IMR-90 (cell line): ENCODE measurements at regions not wholly inside any gene's neighbourhood (a gene's known extent, or its start where the extent isn't known, plus 50 kb on each side); places are given as distances from the start of the nearest gene placed in this dataset.

ENCODE experiments used
- ATAC-seq: fragments of 200-7000 bp; cut with Tn5 transposase; 2 replicates; pipeline ENCODE4 v1.9.1; 2020; ENCODE audit warnings: low read depth, mild to moderate bottlenecking, moderate library complexity
- BruUV-seq: library from RNA; stranded (reverse); fragments of 400-500 nt; replicated peaks from 2 replicates; lab custom pipeline; 2021; lab: Mats Ljungman, UMichigan
- CTCF ChIA-PET: fragments of 300-600 bp; formaldehyde crosslinking; extraction: SDS; loops from one replicate; lab custom pipeline; 2021; ENCODE audit warnings: antibody characterized with exemption; lab: Yijun Ruan, JAX
- POLR2A ChIA-PET: fragments of 300-600 bp; sonication (Branson Sonifier 250); formaldehyde crosslinking; loops from one replicate; lab custom pipeline; 2022; ENCODE audit warnings: antibody characterized with exemption; ENCODE audit not compliant: unreplicated experiment; lab: Charles Lee
- DNase-seq: peaks from one replicate; pipeline ENCODE4 v3.0.0; 2013
- H2AFZ ChIP-seq: replicated peaks from 2 replicates; pipeline ENCODE3; 2013; ENCODE audit warnings: low read length, mild to moderate bottlenecking; ENCODE audit not compliant: poor library complexity
- H2AK5ac ChIP-seq: 2 replicates; pipeline ENCODE4 v1.6.1; 2013; ENCODE audit warnings: low read depth, low read length, inconsistent platforms
- H2AK9ac ChIP-seq: replicated peaks from 2 replicates; pipeline ENCODE3; 2013; ENCODE audit warnings: mild to moderate bottlenecking, low read depth, low read length, moderate library complexity; ENCODE audit not compliant: poor library complexity
- H2BK120ac ChIP-seq: 2 replicates; pipeline ENCODE4 v1.6.1; 2013; ENCODE audit warnings: low read depth, low read length, inconsistent platforms
- H2BK15ac ChIP-seq: 3 replicates; pipeline ENCODE4 v1.6.1; 2013; ENCODE audit warnings: low read depth, low read length, inconsistent platforms
- H2BK20ac ChIP-seq: 2 replicates; pipeline ENCODE4 v1.6.1; 2013; ENCODE audit warnings: low read depth, mild to moderate bottlenecking, inconsistent platforms, low read length, moderate library complexity
- H2BK5ac ChIP-seq: 2 replicates; pipeline ENCODE4 v1.6.1; 2013; ENCODE audit warnings: mild to moderate bottlenecking, low read depth, low read length, inconsistent platforms; ENCODE audit not compliant: poor library complexity, severe bottlenecking
- H3K14ac ChIP-seq: replicated peaks from 2 replicates; pipeline ENCODE4 v1.6.1; 2013; ENCODE audit warnings: low read depth, low read length, inconsistent platforms
- H3K18ac ChIP-seq: 2 replicates; pipeline ENCODE4 v1.6.1; 2013; ENCODE audit warnings: low read depth, low read length, control low read depth
- H3K23ac ChIP-seq: 2 replicates; pipeline ENCODE4 v1.6.1; 2013; ENCODE audit warnings: low read depth, low read length, inconsistent platforms
- H3K27ac ChIP-seq: 2 replicates; pipeline ENCODE4 v1.5.1; 2013; ENCODE audit warnings: mild to moderate bottlenecking, control low read depth, low read length; ENCODE audit not compliant: insufficient read depth
- H3K27me3 ChIP-seq: 2 replicates; pipeline ENCODE4 v1.6.1; 2013; ENCODE audit warnings: low read length; ENCODE audit not compliant: control insufficient read depth, insufficient read depth
- H3K36me3 ChIP-seq: 2 replicates; pipeline ENCODE4 v1.6.1; 2013; ENCODE audit warnings: low read length, mixed read lengths; ENCODE audit not compliant: control insufficient read depth, insufficient read depth
- H3K4ac ChIP-seq: 2 replicates; pipeline ENCODE4 v1.6.1; 2013; ENCODE audit warnings: low read depth, low read length, inconsistent platforms
- H3K4me1 ChIP-seq: 2 replicates; pipeline ENCODE4 v1.6.1; 2013; ENCODE audit warnings: low read length, mixed read lengths; ENCODE audit not compliant: control insufficient read depth, insufficient read depth
- H3K4me2 ChIP-seq: 2 replicates; pipeline ENCODE4 v1.6.1; 2013; ENCODE audit warnings: low read depth, mild to moderate bottlenecking, control low read depth, low read length, moderate library complexity
- H3K4me3 ChIP-seq: 2 replicates; pipeline ENCODE4 v1.5.1; 2013; ENCODE audit warnings: low read depth, mild to moderate bottlenecking, control low read depth, low read length, moderate library complexity; ENCODE audit not compliant: insufficient read depth
- H3K56ac ChIP-seq: 2 replicates; pipeline ENCODE4 v1.6.1; 2013; ENCODE audit warnings: low read length, inconsistent platforms; ENCODE audit not compliant: insufficient read depth; ENCODE audit errors: extremely low read depth
- H3K79me1 ChIP-seq, 2 experiments: 2 replicates each; pipeline ENCODE4 v1.6.1; 2013; ENCODE audit warnings: low read length in 2 of 2, inconsistent platforms in 1 of 2, low read depth in 1 of 2
- H3K9ac ChIP-seq: 2 replicates; pipeline ENCODE4 v1.6.1; 2013; ENCODE audit warnings: low read depth, low read length, control low read depth
- H3K9me1 ChIP-seq: 2 replicates; pipeline ENCODE4 v1.6.1; 2013; ENCODE audit warnings: low read length, inconsistent platforms; ENCODE audit not compliant: insufficient read depth
- H3K9me3 ChIP-seq: 2 replicates; pipeline ENCODE4 v1.6.1; 2013; ENCODE audit warnings: low read length; ENCODE audit not compliant: control insufficient read depth, insufficient read depth
- H4K20me1 ChIP-seq: 2 replicates; pipeline ENCODE4 v1.6.1; 2013; ENCODE audit warnings: low read length, inconsistent platforms; ENCODE audit not compliant: insufficient read depth
- H4K5ac ChIP-seq: 2 replicates; pipeline ENCODE4 v1.6.1; 2013; ENCODE audit warnings: mild to moderate bottlenecking, low read depth, low read length, control low read depth
- H4K8ac ChIP-seq, 2 experiments: 2 replicates each; pipeline ENCODE4 v1.6.1; 2013; ENCODE audit warnings: low read depth in 2 of 2, low read length in 2 of 2, control low read depth in 1 of 2, inconsistent platforms in 1 of 2
- H4K91ac ChIP-seq: 2 replicates; pipeline ENCODE4 v1.6.1; 2013; ENCODE audit warnings: low read depth, low read length, inconsistent platforms; ENCODE audit not compliant: insufficient read depth
- BHLHE40 ChIP-seq: fragments of 150-350 bp; IDR thresholded peaks from 2 replicates; pipeline ENCODE4 v1.6.1; 2016; ENCODE audit warnings: mild to moderate bottlenecking, low read depth, low read length
- CEBPB ChIP-seq: IDR thresholded peaks from 2 replicates; pipeline ENCODE4 v1.6.1; 2012; ENCODE audit warnings: low read depth, low read length, improper control_type of control experiment
- CHD1 ChIP-seq: IDR thresholded peaks from 2 replicates; pipeline ENCODE4 v1.6.1; 2012; ENCODE audit warnings: low read depth, low read length, improper control_type of control experiment
- ELK1 ChIP-seq: fragments of 150-350 bp; IDR thresholded peaks from 2 replicates; pipeline ENCODE4 v1.6.1; 2016; ENCODE audit warnings: low read depth, mild to moderate bottlenecking, low read length, moderate library complexity, borderline replicate concordance
- FOS ChIP-seq: fragments of 150-350 bp; IDR thresholded peaks from 2 replicates; pipeline ENCODE4 v1.6.1; 2016; ENCODE audit warnings: low read depth, low read length
- MAFK ChIP-seq: IDR thresholded peaks from 2 replicates; pipeline ENCODE4 v1.6.1; 2012; ENCODE audit warnings: low read depth, low read length, improper control_type of control experiment
- MAZ ChIP-seq: IDR thresholded peaks from 2 replicates; pipeline ENCODE4 v1.6.1; 2012; ENCODE audit warnings: low read depth, mild to moderate bottlenecking, low read length, improper control_type of control experiment, moderate library complexity, borderline replicate concordance
- RAD21 ChIP-seq: IDR thresholded peaks from 2 replicates; pipeline ENCODE4 v1.6.1; 2012; ENCODE audit warnings: low read length, improper control_type of control experiment
- RCOR1 ChIP-seq: IDR thresholded peaks from 2 replicates; pipeline ENCODE4 v1.6.1; 2012; ENCODE audit warnings: mild to moderate bottlenecking, low read length, improper control_type of control experiment; ENCODE audit not compliant: insufficient replicate concordance
- SMC3 ChIP-seq: fragments of 150-350 bp; IDR thresholded peaks from 2 replicates; pipeline ENCODE4 v1.6.1; 2016; ENCODE audit warnings: low read depth, mild to moderate bottlenecking, antibody characterized with exemption, low read length, moderate library complexity
- USF2 ChIP-seq: fragments of 150-350 bp; IDR thresholded peaks from 2 replicates; pipeline ENCODE4 v1.6.1; 2017; ENCODE audit warnings: mild to moderate bottlenecking, antibody characterized with exemption, low read length, low read depth
- whole genome bisulfite sequencing, 2 experiments: methylation state at CpG; one replicate each; pipeline versions ENCODE4 v1.1.5 to v1.1.7; 2013; ENCODE audit warnings: missing lambda C conversion rate in 2 of 2; ENCODE audit not compliant: insufficient read length in 1 of 2; ENCODE audit errors: extremely low coverage in 2 of 2; 5-methylcytosine and 5-hydroxymethylcytosine counted together
- dilution Hi-C: fragments of 300-500 bp; cut with HindIII; formaldehyde crosslinking; loops from one replicate; pipeline ENCODE4 v1.14.3; 2018; ENCODE audit warnings: low sequenced_read_pairs; ENCODE audit not compliant: unreplicated experiment
- in situ Hi-C: fragments of 300-500 bp; cut with MboI; formaldehyde crosslinking; loops from 3 replicates; pipeline ENCODE4 v1.14.3; 2019; ENCODE audit warnings: low sequenced_read_pairs, inconsistent platforms, mixed read lengths
- intact Hi-C: fragments of 100-400 bp; cut with micrococcal nuclease; formaldehyde crosslinking; loops from 2 replicates; pipeline ENCODE4 v1.10.0; 2022

DNA sequence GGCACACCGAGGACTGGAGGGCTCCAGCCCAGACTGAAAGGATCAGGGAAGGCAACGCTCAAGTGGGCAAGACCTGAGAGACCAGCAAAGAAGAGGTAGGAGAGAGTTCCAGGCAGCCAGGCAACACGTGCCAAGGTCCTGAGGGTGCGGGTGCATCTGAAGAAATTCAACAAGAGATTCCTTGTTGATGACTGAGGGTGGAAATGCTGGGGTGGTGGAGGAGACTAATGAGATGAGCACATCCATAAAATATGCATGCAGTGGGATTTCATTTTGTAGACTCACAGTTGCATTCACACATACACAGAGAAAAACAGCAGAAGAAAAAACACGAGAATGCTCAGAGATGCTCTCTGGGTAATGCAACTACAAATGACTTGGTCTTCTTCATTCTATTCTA is 154.8 kb upstream of the FOXF1 start:
- 88% methylated on average over 2 of the region's 5 CpGs; no CpG with 5 or more reads in 1 of the 2 experiments for WGBS, 2 experiments
- Histone ChIP-seq H3K9ac (0 out of 2 replicates have a peak overlapping the region, but pooled peaks have one; percentile 17), H2BK15ac (peak overlapping the region; percentile 99), H3K4me3 (no peak overlapping the region), H2BK20ac (peak overlapping the region; percentile 99), H3K27ac (peak overlapping the region; percentile 99), H3K4me1 (peaks cover 22% of the 10 kb centered on the region), H3K36me3 (no peaks in the 10 kb centered on the region), H2BK5ac (peak overlapping the region; percentile 100), H2BK120ac (peak overlapping the region; percentile 99), H3K9me1 (peaks cover 24% of the 10 kb centered on the region), H3K79me1 (peaks cover 0 to 16% of the 10 kb centered on the region in 2 experiments; a peak in 2 of 4 replicates), H3K14ac (peak overlapping the region; percentile 88), H2AFZ (peak overlapping the region; percentile 74), H3K23ac (peak overlapping the region; percentile 98), H4K20me1 (no peaks in the 10 kb centered on the region), H3K4me2 (no peak overlapping the region), H2AK9ac (peak overlapping the region; percentile 95), H4K91ac (peak overlapping the region; percentile 100), H3K18ac (peak overlapping the region; percentile 90), H3K4ac (peak overlapping the region; percentile 100), H3K27me3 (no peaks in the 10 kb centered on the region), H2AK5ac (peak overlapping the region; percentile 99), H3K9me3 (peaks cover 7% of the 10 kb centered on the region), H3K56ac (peak overlapping the region; percentile 97), H4K5ac (peak overlapping the region; percentile 89), H4K8ac (peak overlapping the region; percentile 77 to 96)
- peak; percentile 93 for DNase-seq
- ChIA-PET CTCF (no interaction called here), POLR2A (interaction anchor here (1.1 to 1.2 kb wide), 2 partner anchors 37 to 163 kb away, joined by 3 to 4 read pairs; no protein-coding TSS in a partner anchor)
- ATAC-seq = peak; percentile 65
- TF ChIP-seq BHLHE40 (peak; percentile 98), ELK1 (no peak), CHD1 (no peak), RCOR1 (no peak), FOS (peak; percentile 56; the same call in 1 of the 2 replicates), MAZ (0 out of 2 replicates have a peak, but pooled peaks have one; percentile 18), USF2 (peak; percentile 77), RAD21 (no peak), SMC3 (no peak), CEBPB (peak; percentile 55; the same call in 1 of the 2 replicates), MAFK (peak; percentile 18; the same call in 1 of the 2 replicates)
- in situ Hi-C loops = no loop called here
- dilution Hi-C loops = no loop called here
- intact Hi-C loops = loop anchor here (1.0 kb wide), 1 partner anchor 107 kb away; no protein-coding TSS in a partner anchor
- BruUV-seq = no TSS peak
